NCI-H2107 treated with DMSO at 0.1 percent for 48 hours (cell line): ENCODE measurements at regions not wholly inside any gene's neighbourhood (a gene's known extent, or its start where the extent isn't known, plus 50 kb on each side); places are given as distances from the start of the nearest gene placed in this dataset.
A peak's percentile ranks its signal among the peaks of the same experiment; 100 is the strongest.

ENCODE experiments used
- DNase-seq: peaks from one replicate; lab custom pipeline; 2025; ENCODE audit not compliant: unreplicated experiment; lab: John Stamatoyannopoulos, UW

- no peak for DNase-seq
These were observed 59.7 kb downstream of the GPX5 start for GRCh38 chr6:28585335-28585734.

- DNase-seq = no peak
These were observed 60.6 kb downstream of the GPX5 start for GRCh38 chr6:28586324-28586723.

- peak; percentile 42 for DNase-seq
These were observed 61.5 kb downstream of the GPX5 start for GRCh38 chr6:28586962-28587745.

- no peak for DNase-seq
These were observed 62.0 kb downstream of the GPX5 start for GRCh38 chr6:28587746-28588075.

- no peak for DNase-seq
These were observed 63.0 kb downstream of the GPX5 start for GRCh38 chr6:28588666-28589065.

- DNase-seq = peak; percentile 1
These were observed 63.7 kb downstream of the GPX5 start for GRCh38 chr6:28589234-28589956.

- DNase-seq = no peak
These were observed 64.3 kb downstream of the GPX5 start for GRCh38 chr6:28589957-28590349.

- no peak for DNase-seq
These were observed 71.6 kb downstream of the GPX5 start for GRCh38 chr6:28597217-28597835.

GRCh38 chr6:28597924-28598722 lies 72.4 kb downstream of the GPX5 start:
- no peak for DNase-seq

GRCh38 chr6:28598757-28599686 lies 73.3 kb downstream of the GPX5 start:
- DNase-seq = no peak

GRCh38 chr6:28600245-28600644 lies 74.6 kb downstream of the GPX5 start:
- DNase-seq = no peak

GRCh38 chr6:28603891-28604290 lies 78.2 kb downstream of the GPX5 start:
- DNase-seq = no peak

GRCh38 chr6:28606424-28607391 lies 81.0 kb downstream of the GPX5 start:
- DNase-seq = peak; percentile 11

GRCh38 chr6:28607990-28608389 lies 82.3 kb downstream of the GPX5 start:
- no peak for DNase-seq

GRCh38 chr6:28609672-28610071 lies 84.0 kb downstream of the GPX5 start:
- no peak for DNase-seq

- no peak for DNase-seq
These were observed 89.9 kb downstream of the GPX5 start for GRCh38 chr6:28615616-28615954.

GRCh38 chr6:28615955-28616747 lies 90.5 kb downstream of the GPX5 start:
- DNase-seq = no peak

- DNase-seq = no peak
These were observed 93.3 kb downstream of the GPX5 start for GRCh38 chr6:28618898-28619555.
